ENCODE measurements at regions not wholly inside any gene's neighbourhood (a gene's known extent, or its start where the extent isn't known, plus 50 kb on each side); places are given as distances from the start of the nearest gene placed in this dataset.

- TF ChIP-seq ZNF462 (CRISPR knock-in tag; IDR thresholded peaks at IDR 0.05) (no peak), CTCF (conservative IDR thresholded peaks at IDR 0.05; ENCODE audit: low read depth in 2 of 2) (no peak), EZH2phosphoT487 (IDR thresholded peaks at IDR 0.05; ENCODE audit: unreplicated experiment) (no peak), JUNB (IDR thresholded peaks at IDR 0.05; ENCODE audit: unreplicated experiment) (no peak)
Measured at GRCh38 chr5:31113666-31114350, 79.7 kb upstream of the CDH6 start (continued).

GRCh38 chr5:31113101-31113500 is 80.4 kb upstream of the CDH6 start:
- TF ChIP-seq EZH2phosphoT487 (IDR thresholded peaks at IDR 0.05; ENCODE audit: unreplicated experiment) (no peak), ETS1 (IDR thresholded peaks at IDR 0.05) (no peak), POLR2AphosphoS5 (IDR thresholded peaks at IDR 0.05; ENCODE audit: low read depth) (no peak), ZNF331 (CRISPR knock-in tag; IDR thresholded peaks at IDR 0.05; ENCODE audit: low read depth) (no peak), EZH2 (IDR thresholded peaks at IDR 0.05; ENCODE audit: low read depth, unreplicated experiment) (no peak), NANOG (IDR thresholded peaks at IDR 0.05; ENCODE audit: borderline replicate concordance) (no peak), CREB1 (CRISPR knock-in tag; IDR thresholded peaks at IDR 0.05; ENCODE audit: low read depth) (no peak), STAT1 (IDR thresholded peaks at IDR 0.05; ENCODE audit: unreplicated experiment) (no peak), REST (IDR thresholded peaks at IDR 0.05; ENCODE audit: unreplicated experiment) (no peak), ZNF114 (CRISPR knock-in tag; IDR thresholded peaks at IDR 0.05) (no peak), JUNB (IDR thresholded peaks at IDR 0.05; ENCODE audit: unreplicated experiment) (no peak)
- H3K9me2 ChIP-seq (ENCODE audit: insufficient read depth), result peaks cover 6% of the 10 kb centered on the region
- ATAC-seq (no peak), DNase-seq (ENCODE audit: low spot score) (no peak)
- H3K27ac ChIP-seq (ENCODE audit: low read depth), result no peak overlapping the region
- no peaks in the 10 kb centered on the region for H3K79me2 ChIP-seq (replicated peaks; ENCODE audit: insufficient read depth)
- H4K20me1 ChIP-seq (replicated peaks; ENCODE audit: insufficient read depth), result no peaks in the 10 kb centered on the region
- H3K27me3 ChIP-seq (ENCODE audit: insufficient read depth), result no peaks in the 10 kb centered on the region
- H3K27ac Mint-ChIP-seq, result 0 out of 2 replicates have a peak overlapping the region, but pooled peaks have one; percentile 9
- peaks cover 3% of the 10 kb centered on the region for H3K27me3 Mint-ChIP-seq (ENCODE audit: insufficient read depth, low read depth, poor library complexity)
- H3K4me2 ChIP-seq, result no peak overlapping the region
- H3K9me3 Mint-ChIP-seq, result no peaks in the 10 kb centered on the region
- no peak overlapping the region for H2AFZ ChIP-seq
- no peak overlapping the region for H3K4me3 ChIP-seq
- peaks cover 19% of the 10 kb centered on the region for H3K4me1 ChIP-seq (ENCODE audit: insufficient read depth)
- H3K4me3 Mint-ChIP-seq, result no peak overlapping the region
- H3K36me3 ChIP-seq (ENCODE audit: insufficient read depth), result no peaks in the 10 kb centered on the region
- H3K36me3 Mint-ChIP-seq (ENCODE audit: low read depth), result no peaks in the 10 kb centered on the region; the same call in 2 of the 3 replicates
- H3F3A ChIP-seq (replicated peaks; ENCODE audit: low read depth), result no peaks in the 10 kb centered on the region
- H3K4me1 Mint-ChIP-seq, result peaks cover 29% of the 10 kb centered on the region

Data from GM23338 (cell line).